Mucosa of gallbladder (tissue), 1 donor: ENCODE measurements at regions not wholly inside any gene's neighbourhood (a gene's known extent, or its start where the extent isn't known, plus 50 kb on each side); places are given as distances from the start of the nearest gene placed in this dataset.

Experiments
- DNase-seq: peaks from one replicate; pipeline ENCODE4 v3.0.0-alpha.2; 2020; ENCODE audit warnings: low spot score
- donor health status: DM: no; HTN: no; CAD: no.

DNA sequence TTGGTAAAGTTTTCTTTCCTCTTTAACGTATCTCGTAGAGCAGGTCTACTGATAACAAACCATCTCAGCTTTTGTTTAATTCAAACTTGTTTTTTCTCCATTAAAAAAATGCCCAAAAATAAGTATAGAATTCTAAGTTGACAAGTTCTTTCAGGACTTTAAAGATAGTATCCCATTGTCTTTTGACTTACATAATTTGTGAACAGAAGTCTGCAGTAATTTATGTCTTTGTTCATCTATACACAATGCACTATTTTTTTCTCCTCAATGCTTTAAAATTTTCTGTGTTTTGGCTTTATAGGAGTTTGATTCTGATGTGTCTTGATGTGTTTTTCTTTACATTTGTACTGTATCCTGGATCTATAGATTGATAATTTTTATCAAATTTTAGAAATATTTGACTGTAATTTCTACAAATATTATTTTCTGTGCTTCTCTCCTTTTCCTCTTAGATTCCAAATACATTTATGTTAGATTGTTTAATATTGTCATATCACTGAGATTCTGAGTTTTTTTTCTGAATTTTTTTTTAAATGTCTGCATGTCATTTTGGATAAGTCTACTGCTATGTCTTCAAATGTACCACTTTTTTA, 143.3 kb downstream of the FTCDNL1 start:
- no peak for DNase-seq

DNA sequence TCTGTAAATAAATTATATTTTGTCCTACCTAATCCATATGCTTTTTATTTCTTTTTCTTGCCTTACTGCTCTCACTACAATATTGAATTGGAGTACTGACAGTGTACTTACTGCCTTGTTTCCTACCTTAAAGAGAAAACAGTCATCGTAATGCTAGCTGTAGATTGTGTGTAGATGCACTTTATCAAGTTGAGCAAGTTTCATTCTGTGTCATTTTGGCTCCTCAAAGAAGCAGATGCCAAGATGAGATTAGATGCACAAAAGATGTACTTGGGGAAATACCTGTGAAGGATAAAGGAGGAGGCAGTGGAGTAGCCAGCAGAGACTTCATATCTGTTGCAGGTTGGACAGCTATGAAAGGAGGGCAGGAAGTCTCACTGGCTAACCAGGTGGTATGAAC, 145.5 kb downstream of the FTCDNL1 start:
- no peak for DNase-seq

- peak; percentile 14 for DNase-seq
These were observed 146.4 kb downstream of the FTCDNL1 start for GRCh38 chr2:199704358-199705238.

- no peak for DNase-seq
These were observed 147.8 kb downstream of the FTCDNL1 start for GRCh38 chr2:199703199-199703598.

DNA sequence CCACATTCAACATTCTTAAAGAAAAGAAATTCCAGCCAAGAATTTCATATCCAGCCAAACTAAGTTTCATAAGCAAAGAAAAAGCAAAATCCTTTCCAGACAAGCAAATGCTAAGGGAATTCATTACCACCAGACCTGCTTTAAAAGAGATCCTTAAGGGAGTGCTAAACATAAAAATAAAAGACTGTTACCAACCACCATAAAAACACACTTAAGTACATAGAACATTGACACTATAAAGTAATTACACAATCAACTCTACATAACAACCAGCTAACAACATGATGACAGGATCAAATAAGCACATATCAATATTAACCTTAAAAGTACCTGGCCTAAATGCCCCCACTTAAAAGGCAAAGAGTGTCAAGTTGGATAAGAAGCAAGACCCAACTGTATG, 153.5 kb downstream of the FTCDNL1 start:
- DNase-seq: no peak

- no peak for DNase-seq
These were observed 154.9 kb downstream of the FTCDNL1 start for GRCh38 chr2:199696048-199696447.

GRCh38 chr2:199693861-199694260, 157.1 kb downstream of the FTCDNL1 start:
- no peak for DNase-seq

DNA sequence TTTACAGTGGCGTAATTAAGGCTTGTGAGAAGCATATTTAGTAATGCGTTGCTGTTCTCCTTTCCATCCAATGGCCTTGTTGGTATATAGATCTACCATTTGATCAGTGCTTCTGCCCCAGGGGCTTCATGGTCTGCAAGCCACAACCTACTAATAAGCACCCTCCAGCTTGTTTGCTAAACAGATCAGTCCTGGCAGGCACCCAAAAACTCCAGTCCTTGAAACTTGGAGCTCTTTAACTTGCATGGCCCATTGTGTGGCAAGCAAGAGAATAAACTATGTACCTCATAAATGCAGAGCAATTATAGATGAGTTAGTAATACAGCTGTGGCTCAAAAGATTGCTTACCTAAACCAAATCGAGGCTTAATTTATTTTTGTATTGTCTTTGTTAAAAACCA, 158.5 kb downstream of the FTCDNL1 start:
- no peak for DNase-seq

DNA sequence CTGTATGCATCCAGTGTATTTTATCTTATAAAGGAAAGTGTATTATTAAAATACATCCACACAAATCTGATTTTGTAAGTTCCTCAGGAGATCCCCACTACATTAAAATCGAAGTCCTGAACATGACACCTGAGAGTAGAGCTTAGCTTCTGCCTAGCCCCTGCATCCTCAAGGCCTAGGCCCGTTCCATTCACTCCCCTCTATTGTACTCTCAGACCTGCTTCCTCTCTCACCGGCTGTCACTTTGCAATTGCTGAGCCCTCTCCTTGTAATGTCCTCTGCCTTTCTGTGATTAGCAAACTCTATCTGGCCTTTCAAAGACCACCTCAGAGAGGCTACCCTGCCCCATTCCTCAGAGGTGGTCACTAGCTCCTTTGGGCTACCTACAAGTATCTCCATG, 160.8 kb downstream of the FTCDNL1 start:
- DNase-seq: no peak

DNA sequence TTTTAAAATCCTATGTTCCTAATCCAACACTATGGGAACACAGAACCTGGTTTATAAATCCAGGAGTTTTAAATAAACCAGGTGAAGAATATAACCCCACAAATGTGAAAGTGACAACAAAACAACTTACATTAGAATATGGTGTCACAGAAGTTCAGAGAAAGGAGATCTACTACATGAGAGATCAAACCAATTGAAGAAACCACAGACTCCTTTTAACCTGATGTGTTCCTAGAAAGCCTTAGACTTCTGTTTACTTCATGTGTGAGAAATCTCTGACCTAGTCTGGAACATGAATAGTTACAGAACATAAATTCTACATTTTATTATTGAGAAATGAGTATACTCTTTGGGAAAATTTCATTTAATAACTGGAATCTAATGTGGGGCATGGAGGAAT, 165.3 kb downstream of the FTCDNL1 start:
- no peak for DNase-seq

DNA sequence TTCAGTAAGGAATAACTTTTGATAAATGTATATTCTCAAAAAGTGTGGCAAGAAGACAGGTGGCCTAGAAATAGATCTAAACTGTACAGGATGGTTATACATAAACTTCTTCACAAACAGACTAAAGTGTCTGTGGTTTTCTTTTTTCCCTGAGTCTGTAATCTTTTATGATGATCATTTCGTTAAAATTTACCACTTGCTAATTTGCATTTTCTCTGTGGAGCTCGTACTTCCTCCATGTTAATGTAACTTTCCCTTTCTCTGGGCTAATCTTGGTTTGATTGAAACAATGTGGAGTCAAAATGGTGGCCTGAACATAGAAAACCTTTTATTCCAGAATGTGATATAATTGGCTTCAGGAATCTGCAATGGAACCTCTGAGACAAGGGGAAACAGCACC, 166.2 kb downstream of the FTCDNL1 start:
- DNase-seq: no peak

DNA sequence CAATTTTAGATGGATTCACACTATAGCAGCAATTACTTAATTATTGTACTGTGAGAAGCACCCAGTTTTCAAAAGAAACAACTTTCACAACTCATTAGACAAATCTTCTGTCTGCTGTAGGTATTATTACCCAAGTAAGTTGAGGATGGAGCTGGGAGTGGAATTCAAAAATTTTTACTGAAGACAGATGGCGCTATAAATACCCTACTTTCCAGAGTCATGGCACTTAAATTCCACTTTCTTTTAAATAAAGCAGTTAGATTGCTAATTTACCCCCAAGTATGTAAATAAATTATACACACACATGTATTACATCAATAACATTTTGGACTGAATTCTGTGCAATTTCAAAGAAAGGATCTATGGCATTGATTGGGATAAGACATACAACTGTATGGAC, 166.8 kb downstream of the FTCDNL1 start:
- no peak for DNase-seq

DNA sequence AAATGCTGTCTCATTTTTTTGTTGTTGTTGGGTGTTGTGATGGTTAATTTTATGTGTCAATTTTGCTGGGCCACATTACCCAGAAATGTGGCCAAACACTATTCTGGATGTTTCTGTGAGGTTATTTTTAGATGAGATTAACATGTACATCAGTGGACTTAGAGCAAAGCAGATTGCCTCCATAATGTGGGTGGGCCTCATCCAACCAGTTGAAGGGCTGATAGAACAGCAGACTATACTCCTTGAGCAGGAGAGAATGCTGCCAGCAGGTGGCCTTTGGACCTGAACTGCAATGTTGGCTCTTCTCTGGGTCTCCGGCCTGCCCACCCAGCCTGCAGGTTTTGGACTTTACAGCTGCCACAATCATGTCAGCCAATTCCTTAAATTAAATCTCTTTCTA, 169.0 kb downstream of the FTCDNL1 start:
- DNase-seq: no peak

GRCh38 chr2:199680482-199680881, 170.5 kb downstream of the FTCDNL1 start:
- DNase-seq: no peak

- no peak for DNase-seq
These were observed 171.1 kb downstream of the FTCDNL1 start for GRCh38 chr2:199679883-199680282.

GRCh38 chr2:199677881-199678280, 173.1 kb downstream of the FTCDNL1 start:
- DNase-seq: no peak

- no peak for DNase-seq
These were observed 182.3 kb downstream of the FTCDNL1 start for GRCh38 chr2:199668645-199669044.

DNA sequence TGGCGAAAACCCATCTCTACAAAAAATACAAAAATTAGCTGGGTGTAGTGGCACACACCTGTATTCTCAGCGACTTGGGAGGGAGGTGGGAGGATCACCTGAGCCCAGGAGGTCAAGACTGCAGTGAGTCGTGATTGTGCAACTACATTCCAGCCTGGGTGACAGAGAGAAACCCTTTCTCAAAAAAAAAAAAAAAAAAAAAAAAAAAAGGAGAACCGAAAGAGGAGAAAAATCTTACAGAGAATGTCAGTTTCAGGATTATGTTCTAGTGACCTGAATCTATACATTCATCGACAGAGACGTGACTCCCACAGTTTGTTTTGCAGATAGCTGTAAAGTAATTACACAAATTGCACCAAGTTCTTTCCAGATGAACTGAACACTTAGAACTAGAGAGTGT, 187.8 kb downstream of the FTCDNL1 start:
- DNase-seq: no peak

DNA sequence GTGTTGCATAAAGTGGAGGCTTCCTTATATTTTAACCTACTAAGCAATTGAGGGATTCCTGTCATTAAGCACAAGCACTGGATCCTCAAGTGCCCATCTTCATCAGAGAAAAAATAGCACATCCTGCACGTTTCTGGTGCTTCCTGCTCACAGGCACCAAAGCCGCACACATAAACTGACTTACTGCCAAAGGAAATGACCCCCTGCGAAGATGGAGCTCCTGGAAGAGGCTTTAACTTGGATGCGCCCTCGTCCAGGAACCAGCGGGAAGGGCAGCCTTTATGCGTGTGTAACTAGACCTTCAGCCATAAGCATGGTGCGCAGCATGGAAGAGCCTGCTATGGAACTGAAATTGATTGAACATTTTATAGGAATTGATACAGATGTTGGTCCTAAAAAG, 188.7 kb downstream of the FTCDNL1 start:
- no peak for DNase-seq

DNA sequence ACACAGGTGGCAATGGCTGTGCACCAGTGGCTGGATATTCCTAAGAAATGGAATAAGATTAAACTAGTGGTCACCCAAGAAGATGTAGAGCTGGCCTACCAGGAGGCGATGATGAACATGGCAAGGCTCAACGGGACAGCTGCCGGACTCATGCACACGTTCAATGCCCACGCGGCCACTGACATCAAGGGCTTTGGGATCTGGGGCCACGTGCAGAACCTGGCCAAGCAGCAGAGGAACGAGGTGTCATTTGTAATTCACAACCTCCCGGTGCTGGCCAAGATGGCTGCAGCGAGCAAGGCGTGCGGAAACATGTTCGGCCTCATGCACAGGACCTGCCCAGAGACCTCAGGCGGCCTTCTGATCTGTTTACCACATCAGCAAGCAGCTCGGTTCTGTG, 190.8 kb downstream of the FTCDNL1 start:
- DNase-seq: no peak

GRCh38 chr2:199659207-199659606, 191.8 kb downstream of the FTCDNL1 start:
- DNase-seq: peak; percentile 18

- DNase-seq: no peak
These were observed 188.7 kb upstream of the SATB2 start for GRCh38 chr2:199646439-199646838.

DNA sequence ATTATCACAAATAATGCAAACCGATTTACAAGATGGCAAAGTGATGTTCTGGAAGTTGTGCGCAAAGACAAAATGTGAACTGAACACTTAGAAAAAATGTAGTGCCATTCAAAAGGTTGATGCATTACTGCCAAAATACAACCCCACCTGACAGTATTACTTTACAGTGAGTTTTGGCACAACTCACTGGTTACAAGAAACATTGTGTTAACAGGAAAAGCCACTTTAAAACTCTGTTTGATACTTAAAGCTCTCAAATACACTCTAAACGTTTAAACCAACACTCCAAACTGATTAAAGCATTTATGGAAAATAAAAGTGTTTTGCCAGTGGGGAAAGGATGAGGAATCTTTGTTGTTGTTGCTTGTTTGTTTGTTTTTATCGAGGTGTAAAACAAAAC, 173.4 kb upstream of the SATB2 start:
- no peak for DNase-seq

DNA sequence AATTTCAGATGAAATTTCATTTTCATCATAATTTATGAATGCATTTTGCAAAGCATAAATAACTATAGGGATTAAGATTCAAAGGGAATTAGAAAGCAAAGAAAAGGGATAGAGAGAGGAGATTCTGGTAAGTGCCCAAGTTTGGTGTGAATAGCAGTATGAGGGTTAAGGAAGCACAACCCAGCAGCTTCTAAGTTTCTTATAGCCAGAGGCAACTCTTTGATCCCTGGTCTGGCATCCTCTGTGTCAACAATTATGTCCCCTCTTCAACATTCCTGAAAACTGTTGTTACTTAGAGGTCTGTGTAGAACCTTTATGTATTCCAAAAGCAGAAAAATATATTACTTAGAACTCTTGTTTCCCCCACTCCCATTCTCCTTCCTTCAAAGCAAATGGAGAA, 171.6 kb upstream of the SATB2 start:
- no peak for DNase-seq
